CD4-positive, alpha-beta T cell (primary cell): ENCODE measurements at regions not wholly inside any gene's neighbourhood (a gene's known extent, or its start where the extent isn't known, plus 50 kb on each side); places are given as distances from the start of the nearest gene placed in this dataset.
A peak's percentile ranks its signal among the peaks of the same experiment; 100 is the strongest.
"Not testable (repeated sequence)": the region's sequence is repeated elsewhere in the genome, so short reads cannot be mapped to it uniquely, and the experiment has no call there.

Experiments
- ATAC-seq: fragments of 200-7000 bp; cut with Tn5 transposase; one replicate; pipeline ENCODE4 v1.10.0; 2022; ENCODE audit warnings: mild to moderate bottlenecking; ENCODE audit not compliant: poor library complexity
- CTCF ChIA-PET: fragments of 350-600 bp; sonication (Branson Sonifier 250); formaldehyde crosslinking; loops from one replicate; lab custom pipeline; 2021; ENCODE audit warnings: antibody characterized with exemption, inconsistent platforms; lab: Charles Lee
- POLR2A ChIA-PET: fragments of 350-600 bp; sonication (Branson Sonifier 250); formaldehyde crosslinking; loops from one replicate; lab custom pipeline; 2021; ENCODE audit warnings: antibody characterized with exemption, inconsistent platforms; lab: Charles Lee
- DNase-seq, 14 experiments: peaks; one replicate each; pipeline ENCODE4 v3.0.0-alpha.2; 2013 to 2020; ENCODE audit warnings: mixed read lengths in 2 of 14
- H3K27ac ChIP-seq, 2 donors: one replicate each; pipeline versions ENCODE4 v1.5.1 to v1.7.0; 2013; ENCODE audit warnings: low read length in 2 of 2, low read depth in 1 of 2, mild to moderate bottlenecking in 1 of 2
- H3K27me3 ChIP-seq, 2 experiments: 1 replicate in 1 of 2; 2 replicates in 1 of 2; pipeline versions ENCODE4 v1.6.1 to v1.7.0; 2013; ENCODE audit warnings: low read length in 2 of 2, control low read depth in 1 of 2, mild to moderate bottlenecking in 1 of 2, moderate library complexity in 1 of 2; ENCODE audit not compliant: insufficient read depth in 2 of 2, control insufficient read depth in 1 of 2
- H3K36me3 ChIP-seq: one replicate; pipeline ENCODE4 v1.6.1; 2013; ENCODE audit warnings: low read length, control low read depth; ENCODE audit not compliant: insufficient read depth
- H3K4me1 ChIP-seq: one replicate; pipeline ENCODE4 v1.6.1; 2013; ENCODE audit warnings: low read length, control low read depth; ENCODE audit not compliant: insufficient read depth
- H3K4me3 ChIP-seq: one replicate; pipeline ENCODE4 v1.5.1; 2013; ENCODE audit warnings: mild to moderate bottlenecking, low read length, moderate library complexity
- H3K9me3 ChIP-seq, 2 experiments: 1 replicate in 1 of 2; 2 replicates in 1 of 2; pipeline versions ENCODE4 v1.6.1 to v1.7.0; 2013; ENCODE audit warnings: low read length in 2 of 2, mild to moderate bottlenecking in 2 of 2, control low read depth in 1 of 2, moderate library complexity in 1 of 2; ENCODE audit not compliant: control insufficient read depth in 1 of 2, insufficient read depth in 1 of 2
- H3K27ac Mint-ChIP-seq: one replicate; pipeline ENCODE4 v1.8.0; 2020; ENCODE audit warnings: mixed read lengths
- H3K27me3 Mint-ChIP-seq: one replicate; pipeline ENCODE4 v1.8.0; 2021; ENCODE audit warnings: mixed read lengths
- H3K36me3 Mint-ChIP-seq: one replicate; pipeline ENCODE4 v1.8.0; 2021; ENCODE audit warnings: low read depth, mixed read lengths
- H3K4me1 Mint-ChIP-seq: one replicate; pipeline ENCODE4 v1.8.0; 2021; ENCODE audit warnings: low read depth, mixed read lengths
- H3K4me3 Mint-ChIP-seq: one replicate; pipeline ENCODE4 v1.8.0; 2020; ENCODE audit warnings: mild to moderate bottlenecking, mixed read lengths
- H3K9me3 Mint-ChIP-seq: one replicate; pipeline ENCODE4 v1.8.0; 2020; ENCODE audit warnings: mixed read lengths
- CTCF ChIP-seq: fragments of 200-600 bp; IDR thresholded peaks from one replicate; pipeline ENCODE4 v1.8.0; 2022; ENCODE audit warnings: antibody characterized with exemption, mild to moderate bottlenecking
- intact Hi-C, 2 experiments: fragments of 100-400 bp; cut with DNase I in 1 of 2; cut with micrococcal nuclease in 1 of 2; formaldehyde crosslinking; loops; one replicate each; pipeline versions ENCODE4 v1.15.1 to v1.9.0; 2023 to 2025; cut with DNase I, micrococcal nuclease

GRCh38 chr7:92909686-92910475 lies 73.5 kb upstream of the CDK6 start:
- no peaks in the 10 kb centered on the region for H3K9me3 ChIP-seq
- H3K27ac ChIP-seq: no peak overlapping the region
- Mint-ChIP-seq H3K36me3 (no peaks in the 10 kb centered on the region), H3K27me3 (no peaks in the 10 kb centered on the region), H3K4me3 (no peak overlapping the region), H3K4me1 (peaks cover 2% of the 10 kb centered on the region), H3K27ac (no peak overlapping the region), H3K9me3 (no peaks in the 10 kb centered on the region)
- ChIA-PET CTCF (no interaction called here), POLR2A (no interaction called here)
- ATAC-seq (no peak), DNase-seq (no peak)
- peaks cover 2% of the 10 kb centered on the region for H3K4me1 ChIP-seq
- H3K27me3 ChIP-seq: no peaks in the 10 kb centered on the region
- H3K4me3 ChIP-seq: no peak overlapping the region
- no peaks in the 10 kb centered on the region for H3K36me3 ChIP-seq
- intact Hi-C loops: no loop called here
- no peak for TF ChIP-seq CTCF

GRCh38 chr7:92904244-92905131 lies 68.1 kb upstream of the CDK6 start:
- no peak overlapping the region for H3K27ac Mint-ChIP-seq
- no peak overlapping the region for H3K27ac ChIP-seq
- H3K36me3 ChIP-seq: no peaks in the 10 kb centered on the region
- ChIA-PET CTCF (no interaction called here), POLR2A (interaction anchor here (0.5 kb wide), 1 partner anchor 32 kb away, joined by 3 read pairs; no protein-coding TSS in a partner anchor)
- H3K36me3 Mint-ChIP-seq: no peaks in the 10 kb centered on the region
- no peaks in the 10 kb centered on the region for H3K27me3 ChIP-seq
- TF ChIP-seq CTCF: no peak
- no peaks in the 10 kb centered on the region for H3K9me3 Mint-ChIP-seq
- DNase-seq: peak; percentile 19 to 86 (median 62)
- peaks cover 10% of the 10 kb centered on the region for H3K4me1 ChIP-seq
- H3K27me3 Mint-ChIP-seq: no peaks in the 10 kb centered on the region
- H3K9me3 ChIP-seq: no peaks in the 10 kb centered on the region
- no peak overlapping the region for H3K4me3 ChIP-seq
- intact Hi-C loops: loop anchor here in 1 of 2 experiments (5.0 kb wide), 1 partner anchor 67 kb away; the partner anchor contains the start of gene CDK6
- H3K4me3 Mint-ChIP-seq: no peak overlapping the region
- H3K4me1 Mint-ChIP-seq: peaks cover 17% of the 10 kb centered on the region
- ATAC-seq: peak; percentile 99

- CTCF ChIA-PET: no interaction called here
- no peaks in the 10 kb centered on the region for H3K36me3 ChIP-seq
- DNase-seq (no peak), ATAC-seq (no peak)
- TF ChIP-seq CTCF: no peak
- intact Hi-C loops: no loop called here
- H3K4me3 Mint-ChIP-seq: no peak overlapping the region
- H3K27me3 ChIP-seq: no peaks in the 10 kb centered on the region
- H3K27ac ChIP-seq: no peak overlapping the region
- H3K27me3 Mint-ChIP-seq: peaks cover 13% of the 10 kb centered on the region
- POLR2A ChIA-PET: interaction anchor here (0.7 kb wide), 1 partner anchor 24 kb away, joined by 3 read pairs; no protein-coding TSS in a partner anchor
- H3K9me3 ChIP-seq: peaks cover 11 to 12% of the 10 kb centered on the region in 2 experiments
- peaks cover 4% of the 10 kb centered on the region for H3K4me1 Mint-ChIP-seq
- H3K4me3 ChIP-seq: no peak overlapping the region
- peaks cover 4% of the 10 kb centered on the region for H3K36me3 Mint-ChIP-seq
- H3K4me1 ChIP-seq: no peaks in the 10 kb centered on the region
- H3K27ac Mint-ChIP-seq: no peak overlapping the region
- H3K9me3 Mint-ChIP-seq: peaks cover 6% of the 10 kb centered on the region
Measured at GRCh38 chr7:92898798-92899197, 62.4 kb upstream of the CDK6 start.

- POLR2A ChIA-PET, H3K4me3 ChIP-seq, ATAC-seq, CTCF ChIA-PET, H3K36me3 Mint-ChIP-seq, H3K9me3 Mint-ChIP-seq, H3K4me1 ChIP-seq, H3K27me3 ChIP-seq, H3K4me3 Mint-ChIP-seq, DNase-seq, H3K36me3 ChIP-seq, H3K4me1 Mint-ChIP-seq, H3K27ac ChIP-seq, H3K27ac Mint-ChIP-seq: not testable (repeated sequence)
- peaks cover 13% of the 10 kb centered on the region for H3K27me3 Mint-ChIP-seq
- peaks cover 11 to 12% of the 10 kb centered on the region in 2 experiments for H3K9me3 ChIP-seq
- intact Hi-C loops: loop anchor here in 1 of 2 experiments (5.0 kb wide), 1 partner anchor 47 kb away; no protein-coding TSS in a partner anchor
Measured at GRCh38 chr7:92894857-92895256, 58.5 kb upstream of the CDK6 start.
